Adrenal gland (tissue), 9 donors: ENCODE measurements at regions not wholly inside any gene's neighbourhood (a gene's known extent, or its start where the extent isn't known, plus 50 kb on each side); places are given as distances from the start of the nearest gene placed in this dataset.
A peak's percentile ranks its signal among the peaks of the same experiment; 100 is the strongest.

Experiments
- DNase-seq, 7 donors: peaks; one replicate each; pipeline ENCODE4 v3.0.0-alpha.2; 2019 to 2020
- H3K27ac ChIP-seq, 5 donors: fragments of 200-600 bp; sonication (generic) in 4 of 5; 1 replicate in 3 of 5; 2 replicates in 2 of 5; pipeline versions ENCODE4 v1.5.1 to v1.8.0; 2016 to 2020; ENCODE audit warnings: mild to moderate bottlenecking in 1 of 5
- H3K27me3 ChIP-seq: fragments of 200-600 bp; 2 replicates; pipeline ENCODE4 v1.8.0; 2021
- H3K36me3 ChIP-seq, 2 donors: fragments of 200-600 bp; replicated peaks in 1 of 2; 1 replicate in 1 of 2; 2 replicates in 1 of 2; pipeline versions ENCODE4 v1.5.1 to v1.8.0; 2018 to 2022
- H3K4me1 ChIP-seq, 2 donors: fragments of 200-600 bp; replicated peaks in 1 of 2; 1 replicate in 1 of 2; 2 replicates in 1 of 2; pipeline versions ENCODE4 v1.5.1 to v1.8.0; 2018 to 2021
- H3K4me3 ChIP-seq, 4 donors: fragments of 200-600 bp; sonication (generic) in 3 of 4; one replicate each; pipeline ENCODE4 v1.5.1; 2016 to 2018
- H3K9me3 ChIP-seq, 3 donors: fragments of 200-600 bp; sonication (generic) in 1 of 3; replicated peaks in 1 of 3; 1 replicate in 2 of 3; 2 replicates in 1 of 3; pipeline versions ENCODE4 v1.5.1 to v1.8.0; 2016 to 2021
- CTCF ChIP-seq, 6 experiments: fragments of 450-650 bp in 4 of 6; fragments of 200-600 bp in 2 of 6; sonication (generic) in 1 of 6; IDR thresholded peaks; 1 replicate in 5 of 6; 2 replicates in 1 of 6; pipeline versions ENCODE4 v1.5.1 to v1.8.0; 2016 to 2021; ENCODE audit warnings: antibody characterized with exemption in 6 of 6, mild to moderate bottlenecking in 2 of 6, moderate library complexity in 1 of 6
- POLR2A ChIP-seq, 2 donors: fragments of 450-650 bp; IDR thresholded peaks; one replicate each; pipeline ENCODE4 v1.6.1; 2017; ENCODE audit warnings: antibody characterized with exemption in 2 of 2, mild to moderate bottlenecking in 2 of 2, moderate library complexity in 1 of 2
- WGBS, 4 donors: extraction: QIAGEN DNeasy Blood & Tissue Kit in 2 of 4; methylation state at CpG; one replicate each; pipeline versions ENCODE4 v1.1.5 to v1.1.7; 2013 to 2017; 5-methylcytosine and 5-hydroxymethylcytosine counted together
- intact Hi-C, 2 donors: fragments of 100-400 bp; cut with DNase I; formaldehyde crosslinking; loops; one replicate each; pipeline versions ENCODE4 v1.14.1 to v1.15.0; 2022 to 2023
- donor health status: healthy with polysubstance abuse.
- donor health status: Bipolar disorder and iron deficiency.
- donor health status: DM: yes; HTN: yes; CAD: no.
- donor health status: DM: no; HTN: no; CAD: no.
- donor health status: DM: no; HTN: no; CAD: no.

- H3K36me3 ChIP-seq: no peaks in the 10 kb centered on the region
- no peaks in the 10 kb centered on the region for H3K9me3 ChIP-seq
- intact Hi-C loops: no loop called here
- TF ChIP-seq POLR2A (IDR thresholded peaks at IDR 0.05) (no peak), CTCF (IDR thresholded peaks at IDR 0.05) (peak in 5 of 6 experiments; percentile 3 to 27 (median 18))
- H3K27ac ChIP-seq: no peak overlapping the region
- H3K4me1 ChIP-seq: no peaks in the 10 kb centered on the region
- whole genome bisulfite sequencing, 4 donors: 88 to 95% (median 94%) methylated on average over 7 of the region's 7 CpGs
- peak in 4 of 7 donors; percentile 5 to 43 (median 23) for DNase-seq
- no peaks in the 10 kb centered on the region for H3K27me3 ChIP-seq
- no peak overlapping the region for H3K4me3 ChIP-seq
Observed at GRCh38 chr10:21020545-21020944, 123.4 kb upstream of the NEBL start.

DNA sequence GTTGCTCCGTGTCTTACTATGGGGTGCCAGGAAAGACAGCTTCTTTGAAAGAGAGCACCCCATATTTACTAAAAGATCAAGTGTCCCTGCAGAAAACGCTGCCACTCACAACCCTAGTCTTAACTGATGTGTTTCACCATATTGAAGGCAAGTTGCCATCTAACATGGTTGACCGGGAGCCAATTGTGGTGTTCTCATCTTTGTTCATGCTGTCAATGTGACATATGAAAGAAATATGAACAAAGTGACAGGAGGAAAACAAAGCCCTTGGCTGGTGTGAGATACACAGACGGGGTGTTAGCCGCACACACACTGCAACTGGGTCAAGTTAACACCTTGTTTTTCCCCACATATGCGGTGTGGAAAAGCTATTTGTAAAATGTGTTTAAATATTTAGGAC lies 122.3 kb upstream of the NEBL start:
- WGBS, 4 donors: 92 to 97% (median 95%) methylated on average over 6 of the region's 6 CpGs
- Histone ChIP-seq H3K36me3 (no peaks in the 10 kb centered on the region), H3K9me3 (no peaks in the 10 kb centered on the region), H3K27ac (no peak overlapping the region), H3K4me1 (no peaks in the 10 kb centered on the region), H3K4me3 (no peak overlapping the region), H3K27me3 (no peaks in the 10 kb centered on the region)
- TF ChIP-seq POLR2A (IDR thresholded peaks at IDR 0.05) (no peak), CTCF (IDR thresholded peaks at IDR 0.05) (no peak)
- intact Hi-C loops: no loop called here
- DNase-seq: no peak

DNA sequence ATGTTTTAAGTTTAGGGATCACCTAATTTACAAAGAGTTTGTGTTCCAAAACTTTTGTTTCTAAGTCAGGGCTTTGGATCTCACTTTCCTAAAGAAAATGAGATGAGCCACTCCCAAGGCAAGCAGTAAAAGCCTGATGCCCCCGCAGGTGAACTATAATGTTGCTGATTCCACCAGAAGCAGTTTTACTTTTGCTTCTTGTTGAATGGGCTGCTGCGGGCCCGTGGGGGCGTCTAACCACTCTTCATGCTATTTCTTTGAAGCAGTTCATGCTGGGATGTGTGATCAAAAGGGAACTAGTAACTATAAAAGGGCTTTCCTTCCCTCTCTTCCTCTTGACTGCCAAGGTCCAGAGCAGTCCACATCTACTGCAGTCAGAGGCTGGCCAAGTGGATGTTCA lies 118.7 kb upstream of the NEBL start:
- no peaks in the 10 kb centered on the region for H3K36me3 ChIP-seq
- no peaks in the 10 kb centered on the region for H3K27me3 ChIP-seq
- no peak for TF ChIP-seq POLR2A (IDR thresholded peaks at IDR 0.05)
- TF ChIP-seq CTCF (IDR thresholded peaks at IDR 0.05): no peak
- no peaks in the 10 kb centered on the region for H3K4me1 ChIP-seq
- intact Hi-C loops: no loop called here
- no peak overlapping the region for H3K4me3 ChIP-seq
- DNase-seq: no peak
- H3K9me3 ChIP-seq: no peaks in the 10 kb centered on the region
- H3K27ac ChIP-seq: no peak overlapping the region
- WGBS, 4 donors: 65 to 79% (median 69%) methylated on average over 4 of the region's 4 CpGs

DNA sequence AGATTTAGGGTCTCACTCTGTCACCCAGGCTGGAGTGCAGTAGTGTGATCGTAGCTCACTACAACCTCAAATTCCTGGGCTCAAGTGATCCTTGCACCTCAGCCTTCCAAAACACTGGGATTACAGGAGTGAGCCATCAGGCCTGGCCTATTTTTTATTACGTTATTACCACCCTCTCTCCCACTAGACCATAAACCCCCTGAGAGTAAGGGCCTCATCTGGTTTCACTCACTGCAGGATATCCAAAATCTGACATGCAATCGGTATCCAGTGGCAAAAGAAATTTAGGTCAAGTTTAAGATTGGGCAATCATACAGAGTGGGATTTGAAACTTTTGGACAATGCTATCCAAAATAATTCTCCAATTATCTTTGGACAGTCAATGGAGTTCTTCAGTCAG lies 117.0 kb upstream of the NEBL start:
- WGBS, 4 donors: 72 to 86% (median 79%) methylated on average over 3 of the region's 3 CpGs
- H3K4me3 ChIP-seq: no peak overlapping the region
- intact Hi-C loops: no loop called here
- H3K27ac ChIP-seq: no peak overlapping the region
- TF ChIP-seq POLR2A (IDR thresholded peaks at IDR 0.05) (no peak), CTCF (IDR thresholded peaks at IDR 0.05) (no peak)
- no peak for DNase-seq
- no peaks in the 10 kb centered on the region for H3K27me3 ChIP-seq
- no peaks in the 10 kb centered on the region for H3K9me3 ChIP-seq
- H3K4me1 ChIP-seq: no peaks in the 10 kb centered on the region
- H3K36me3 ChIP-seq: no peaks in the 10 kb centered on the region
